Daoy (cell line): ENCODE measurements at regions not wholly inside any gene's neighbourhood (a gene's known extent, or its start where the extent isn't known, plus 50 kb on each side); places are given as distances from the start of the nearest gene placed in this dataset.
A peak's percentile ranks its signal among the peaks of the same experiment; 100 is the strongest.

Experiments
- DNase-seq: peaks from one replicate; pipeline ENCODE4 v3.0.0-alpha.2; 2015; ENCODE audit warnings: low read depth

- no peak for DNase-seq
Observed at GRCh38 chr1:63710308-63710707, 63.5 kb upstream of the ROR1 start.

- DNase-seq: no peak
Observed at GRCh38 chr1:63710761-63711380, 62.9 kb upstream of the ROR1 start.

- no peak for DNase-seq
Observed at GRCh38 chr1:63713041-63713440, 60.8 kb upstream of the ROR1 start.

- peak; percentile 92 for DNase-seq
Observed at GRCh38 chr1:63713627-63714481, 60.0 kb upstream of the ROR1 start.

- no peak for DNase-seq
Observed at GRCh38 chr1:63714482-63714760, 59.4 kb upstream of the ROR1 start.

GRCh38 chr1:63717511-63718065, 56.2 kb upstream of the ROR1 start:
- no peak for DNase-seq

GRCh38 chr1:63718541-63718970, 55.3 kb upstream of the ROR1 start:
- no peak for DNase-seq

GRCh38 chr1:63721531-63722189, 52.2 kb upstream of the ROR1 start:
- DNase-seq: peak; percentile 25

GRCh38 chr1:63723602-63724001, 50.2 kb upstream of the ROR1 start:
- no peak for DNase-seq
